ENCODE measurements at regions not wholly inside any gene's neighbourhood (a gene's known extent, or its start where the extent isn't known, plus 50 kb on each side); places are given as distances from the start of the nearest gene placed in this dataset.

GRCh38 chr17:77854759-77855745 is 103.5 kb upstream of the TNRC6C start:
- no peak for DNase-seq (ENCODE audit: low spot score)

GRCh38 chr17:77856551-77857305 is 101.8 kb upstream of the TNRC6C start:
- DNase-seq (ENCODE audit: low spot score) = no peak

GRCh38 chr17:77857306-77857555 is 101.3 kb upstream of the TNRC6C start:
- no peak for DNase-seq (ENCODE audit: low spot score)

- no peak for DNase-seq (ENCODE audit: low spot score)
Measured at GRCh38 chr17:77857613-77858012, 100.9 kb upstream of the TNRC6C start.

- DNase-seq (ENCODE audit: low spot score) = no peak
Measured at GRCh38 chr17:77858291-77859034, 100.0 kb upstream of the TNRC6C start.

DNA sequence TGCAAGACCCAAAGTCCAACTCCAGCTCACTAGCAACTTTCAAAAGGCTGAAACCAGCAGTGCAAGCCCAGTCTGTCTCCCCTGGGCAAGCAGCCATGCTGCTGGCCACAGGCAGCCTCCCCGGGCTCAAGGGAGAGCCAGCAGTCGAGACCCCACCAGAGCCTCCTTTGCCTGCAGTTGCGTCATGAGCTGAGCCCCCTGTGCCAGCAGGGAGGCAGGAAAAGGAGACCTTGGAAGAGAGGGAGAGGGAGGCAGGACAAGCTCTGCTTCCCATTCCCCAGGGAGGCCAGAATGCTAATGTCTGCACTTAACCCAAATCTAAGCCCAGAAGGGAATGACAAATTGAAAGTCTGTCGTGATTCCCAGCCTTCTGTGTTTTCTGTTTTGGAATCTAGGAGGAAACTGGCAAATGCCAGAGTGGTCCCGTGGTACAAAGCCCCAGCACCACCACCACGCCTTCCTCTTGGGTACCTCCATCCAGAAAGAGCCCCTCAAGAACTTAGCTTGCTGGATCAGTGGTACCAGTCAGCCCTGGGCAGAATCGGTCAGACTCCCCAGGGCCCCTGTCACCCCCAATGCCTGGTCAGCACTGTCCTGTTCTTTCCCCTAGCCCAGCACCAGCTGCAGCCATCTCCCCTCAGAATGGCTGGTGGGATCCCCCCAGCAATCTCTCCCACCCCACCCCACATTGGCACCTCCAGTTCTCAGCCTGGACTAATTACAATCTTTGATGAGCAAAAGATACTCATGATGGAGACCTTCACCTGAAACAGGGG is 99.3 kb upstream of the TNRC6C start:
- no peak for DNase-seq (ENCODE audit: low spot score)

- no peak for DNase-seq (ENCODE audit: low spot score)
Measured at GRCh38 chr17:77861133-77861695, 97.3 kb upstream of the TNRC6C start.

- DNase-seq (ENCODE audit: low spot score) = no peak
Measured at GRCh38 chr17:77861981-77862645, 96.4 kb upstream of the TNRC6C start.

DNA sequence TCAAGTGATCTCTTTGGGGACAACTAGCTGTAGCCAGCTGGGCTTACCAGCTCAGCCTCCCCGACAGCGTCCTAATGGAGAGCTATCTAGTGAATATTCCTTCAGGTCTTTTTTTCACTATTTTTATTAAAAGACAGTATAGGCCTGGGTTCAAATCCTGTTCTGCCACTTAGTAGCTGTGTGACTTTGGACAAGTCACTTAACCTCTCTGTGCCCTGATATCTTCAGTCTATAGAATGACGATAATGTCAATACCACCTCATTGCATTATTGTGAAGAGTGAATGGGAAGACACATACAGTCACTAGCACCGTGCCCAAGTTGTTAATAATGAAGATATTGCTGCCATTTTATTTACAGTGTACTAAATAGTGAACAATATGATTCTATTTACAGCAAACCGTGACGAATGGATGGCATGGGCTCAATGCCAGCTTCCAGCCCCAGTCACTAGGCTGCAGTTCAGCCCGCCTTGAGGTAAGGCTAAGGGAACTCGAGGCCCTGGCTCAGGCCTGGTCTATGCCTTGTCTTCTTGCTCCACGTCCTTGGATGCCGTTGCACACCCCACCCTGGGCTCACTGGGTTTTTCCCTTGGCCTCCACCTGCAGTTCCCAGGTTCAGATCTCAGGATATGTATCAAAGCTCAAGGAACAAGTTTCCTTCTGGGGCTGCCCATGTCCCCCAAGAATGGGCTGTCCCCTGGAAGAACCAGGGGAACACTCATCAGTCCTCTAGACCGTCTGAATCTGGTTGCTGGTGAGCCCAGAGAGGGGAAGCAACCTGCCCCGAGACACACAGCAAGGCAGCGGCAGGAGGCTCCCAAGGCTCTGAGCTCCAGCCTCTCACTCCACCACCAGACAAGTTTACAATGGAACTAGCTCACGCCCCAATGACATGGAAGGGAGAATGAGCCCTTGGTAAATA is 95.4 kb upstream of the TNRC6C start:
- DNase-seq (ENCODE audit: low spot score) = no peak

- DNase-seq (ENCODE audit: low spot score) = no peak
Measured at GRCh38 chr17:77863814-77864161, 94.7 kb upstream of the TNRC6C start.

GRCh38 chr17:77864234-77865111 is 94.0 kb upstream of the TNRC6C start:
- DNase-seq (ENCODE audit: low spot score) = no peak

DNA sequence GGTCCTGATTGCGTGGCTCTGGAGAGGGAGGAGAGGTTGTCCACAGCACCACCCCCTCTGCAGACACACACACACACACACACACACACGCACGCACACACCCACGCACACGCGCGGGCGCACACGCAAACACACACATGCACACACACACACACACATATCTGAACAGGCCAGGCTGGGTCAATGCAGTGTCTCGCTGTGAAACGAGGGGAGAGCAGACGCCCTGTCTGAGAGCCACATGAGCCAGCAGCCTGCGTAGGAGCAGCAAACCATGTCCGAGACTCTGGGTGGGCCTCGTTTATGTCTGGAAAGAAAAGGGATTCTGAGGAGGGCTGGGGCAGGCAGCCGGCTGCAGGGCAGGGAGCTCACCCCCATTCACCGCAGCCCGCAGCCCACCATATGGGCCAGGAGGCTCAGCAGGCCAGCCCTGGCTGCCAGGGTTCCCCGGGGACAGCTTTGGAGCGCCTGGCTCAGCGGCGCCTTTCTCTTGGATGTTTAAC is 93.3 kb upstream of the TNRC6C start:
- DNase-seq (ENCODE audit: low spot score) = no peak

- no peak for DNase-seq (ENCODE audit: low spot score)
Measured at GRCh38 chr17:77865716-77866115, 92.8 kb upstream of the TNRC6C start.

- no peak for DNase-seq (ENCODE audit: low spot score)
Measured at GRCh38 chr17:77867308-77867781, 91.2 kb upstream of the TNRC6C start.

GRCh38 chr17:77867976-77868713 is 90.4 kb upstream of the TNRC6C start:
- no peak for DNase-seq (ENCODE audit: low spot score)

DNA sequence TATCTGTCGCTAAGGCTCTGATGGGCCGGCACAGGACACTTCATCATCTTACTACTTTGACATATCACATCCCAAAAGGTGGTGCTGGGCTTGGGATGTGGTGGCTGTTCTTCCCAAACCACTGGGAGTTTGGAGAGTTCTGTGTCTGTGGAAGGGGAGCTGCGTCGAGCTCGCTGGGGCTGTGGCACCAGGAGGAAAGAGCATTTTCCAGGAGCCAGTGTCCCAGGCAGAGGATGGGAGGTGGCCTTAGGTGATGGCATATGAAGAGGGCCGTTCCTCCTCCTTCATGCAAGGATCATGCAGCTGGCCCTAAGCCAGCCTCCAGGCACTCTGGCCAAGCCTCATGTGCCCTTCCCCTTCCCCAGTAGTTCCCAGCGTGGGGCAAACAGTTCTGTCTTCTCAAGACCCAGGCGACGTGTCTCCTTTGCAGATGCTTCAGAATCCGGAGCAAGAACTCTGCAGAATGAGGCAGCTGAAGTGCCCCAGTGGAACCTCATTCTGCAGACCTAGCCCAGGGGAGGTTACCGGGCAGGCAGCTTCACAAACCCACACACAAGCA is 89.4 kb upstream of the TNRC6C start:
- no peak for DNase-seq (ENCODE audit: low spot score)

- no peak for DNase-seq (ENCODE audit: low spot score)
Measured at GRCh38 chr17:77869665-77870132, 88.8 kb upstream of the TNRC6C start.

All from kidney capillary endothelial cell (primary cell).